ENCODE measurements at regions not wholly inside any gene's neighbourhood (a gene's known extent, or its start where the extent isn't known, plus 50 kb on each side); places are given as distances from the start of the nearest gene placed in this dataset.

GRCh38 chr1:112794654-112795239 is 79.6 kb upstream of the PPM1J start:
- TF ChIP-seq EP300 (IDR thresholded peaks at IDR 0.05), result no peak
- no peak for TF ChIP-seq CTCF (IDR thresholded peaks at IDR 0.05)
- no peak for TF ChIP-seq POLR2AphosphoS5 (IDR thresholded peaks at IDR 0.05)
- no peak for TF ChIP-seq POLR2A (IDR thresholded peaks at IDR 0.05)

All from suprapubic skin (tissue), 4 donors.